SK-N-SH (cell line): ENCODE measurements at regions not wholly inside any gene's neighbourhood (a gene's known extent, or its start where the extent isn't known, plus 50 kb on each side); places are given as distances from the start of the nearest gene placed in this dataset.

Source experiments
- CTCF ChIA-PET: fragments of 300-600, 350-600 bp; formaldehyde crosslinking; extraction: SDS; loops from one replicate; lab custom pipeline; 2021; lab: Yijun Ruan, JAX
- POLR2A ChIA-PET: fragments of 350-600 bp; sonication (Branson Sonifier 250); formaldehyde crosslinking; extraction: SDS; loops from one replicate; lab custom pipeline; 2020; ENCODE audit warnings: antibody characterized with exemption, inconsistent platforms; lab: Yijun Ruan, JAX
- DNase-seq: peaks from one replicate; pipeline ENCODE4 v3.0.0; 2012
- H2AFZ ChIP-seq: fragments of 200-600 bp; sonication (generic); 2 replicates; pipeline ENCODE4 v1.8.1; 2016; ENCODE audit warnings: antibody characterized with exemption, mild to moderate bottlenecking, low read depth
- H3F3A ChIP-seq: fragments of 200-600 bp; sonication (generic); replicated peaks from 2 replicates; pipeline ENCODE3; 2016; ENCODE audit warnings: antibody characterized with exemption, mild to moderate bottlenecking; ENCODE audit not compliant: insufficient read depth
- H3K27ac ChIP-seq, 2 experiments: fragments of 200-500 bp in 1 of 2; fragments of 200-600 bp in 1 of 2; sonication (Bioruptor generic) in 1 of 2; sonication (generic), shearing (Covaris generic) in 1 of 2; 2 replicates each; pipeline versions ENCODE4 v1.5.1 to v1.6.1; 2014 to 2016; ENCODE audit warnings: low read depth in 2 of 2, inconsistent platforms in 1 of 2, low read length in 1 of 2, mild to moderate bottlenecking in 1 of 2, mixed read lengths in 1 of 2
- H3K27me3 ChIP-seq: fragments of 200-600 bp; sonication (generic), shearing (Covaris generic); 2 replicates; pipeline ENCODE4 v1.6.1; 2016; ENCODE audit warnings: mixed run types; ENCODE audit not compliant: insufficient read depth
- H3K36me3 ChIP-seq, 2 experiments: fragments of 200-500 bp in 1 of 2; fragments of 200-600 bp in 1 of 2; sonication (Bioruptor generic) in 1 of 2; sonication (generic) in 1 of 2; replicated peaks in 1 of 2; 2 replicates each; pipeline versions ENCODE3 to v1.5.1; 2014 to 2016; ENCODE audit warnings: low read length in 1 of 2, mild to moderate bottlenecking in 1 of 2; ENCODE audit not compliant: insufficient read depth in 2 of 2, control insufficient read depth in 1 of 2
- H3K4me1 ChIP-seq, 2 experiments: fragments of 200-500 bp in 1 of 2; fragments of 200-600 bp in 1 of 2; sonication (Bioruptor generic) in 1 of 2; sonication (generic), shearing (Covaris generic) in 1 of 2; 2 replicates each; pipeline versions ENCODE4 v1.5.1 to v1.6.1; 2014 to 2016; ENCODE audit warnings: low read depth in 1 of 2, low read length in 1 of 2, mixed run types in 1 of 2; ENCODE audit not compliant: insufficient read depth in 2 of 2, control insufficient read depth in 1 of 2
- H3K4me2 ChIP-seq: fragments of 200-600 bp; sonication (generic), shearing (Covaris generic); 2 replicates; pipeline ENCODE4 v1.6.1; 2017; ENCODE audit warnings: mixed run types
- H3K4me3 ChIP-seq, 2 experiments: fragments of 200-500 bp in 1 of 2; fragments of 200-600 bp in 1 of 2; sonication (Bioruptor generic) in 1 of 2; sonication (generic), shearing (Covaris generic) in 1 of 2; 2 replicates each; pipeline versions ENCODE4 v1.5.1 to v1.8.1; 2014 to 2016; ENCODE audit warnings: low read depth in 2 of 2, inconsistent platforms in 1 of 2, low read length in 1 of 2, mild to moderate bottlenecking in 1 of 2, mixed read lengths in 1 of 2, moderate library complexity in 1 of 2
- H3K79me2 ChIP-seq: fragments of 200-600 bp; sonication (generic); 2 replicates; pipeline ENCODE4 v1.8.1; 2017; ENCODE audit warnings: mild to moderate bottlenecking; ENCODE audit not compliant: insufficient read depth
- H3K9ac ChIP-seq: fragments of 200-600 bp; sonication (generic); 2 replicates; pipeline ENCODE4 v1.6.1; 2017; ENCODE audit warnings: mixed run types
- H3K9me2 ChIP-seq: fragments of 200-600 bp; sonication (generic); 2 replicates; pipeline ENCODE4 v1.6.1; 2017; ENCODE audit warnings: mixed run types
- H3K9me3 ChIP-seq: fragments of 200-600 bp; sonication (generic); 2 replicates; pipeline ENCODE4 v1.6.1; 2017; ENCODE audit warnings: mixed run types, mild to moderate bottlenecking, moderate library complexity
- H4K20me1 ChIP-seq: fragments of 200-600 bp; sonication (generic); 2 replicates; pipeline ENCODE4 v1.6.1; 2017; ENCODE audit warnings: mild to moderate bottlenecking, mixed run types; ENCODE audit not compliant: insufficient read depth
- ELF1 ChIP-seq: IDR thresholded peaks from 2 replicates; pipeline ENCODE4 v1.4.0; 2012
- EP300 ChIP-seq, 2 experiments: IDR thresholded peaks; 2 replicates each; pipeline versions ENCODE4 v1.4.0 to v1.6.1; 2012; ENCODE audit warnings: borderline replicate concordance in 1 of 2, low read depth in 1 of 2, low read length in 1 of 2
- EZH2phosphoT487 ChIP-seq: fragments of 200-600 bp; sonication (generic); IDR thresholded peaks from 2 replicates; pipeline ENCODE4 v1.6.1; 2017; ENCODE audit warnings: low read depth, mixed run types, mild to moderate bottlenecking, antibody characterized with exemption, moderate library complexity, borderline replicate concordance
- FOXM1 ChIP-seq: IDR thresholded peaks from 2 replicates; pipeline ENCODE4 v1.4.0; 2012; ENCODE audit warnings: low read depth, mild to moderate bottlenecking
- GABPA ChIP-seq: IDR thresholded peaks from 2 replicates; pipeline ENCODE4 v1.4.0; 2012; ENCODE audit warnings: low read depth, mild to moderate bottlenecking
- NRF1 ChIP-seq: IDR thresholded peaks from 2 replicates; pipeline ENCODE4 v1.6.1; 2012; ENCODE audit warnings: low read depth, mild to moderate bottlenecking, low read length
- RCOR1 ChIP-seq: fragments of 150-350 bp; IDR thresholded peaks from 2 replicates; pipeline ENCODE4 v1.6.1; 2017; ENCODE audit warnings: antibody characterized with exemption, low read length
- RFX5 ChIP-seq: IDR thresholded peaks from 2 replicates; pipeline ENCODE4 v1.6.1; 2012; ENCODE audit warnings: mild to moderate bottlenecking, improper control_type of control experiment, low read length
- RXRA ChIP-seq: IDR thresholded peaks from 2 replicates; pipeline ENCODE4 v1.4.0; 2012; ENCODE audit warnings: low read depth, mild to moderate bottlenecking, borderline replicate concordance
- SIN3A ChIP-seq: IDR thresholded peaks from 2 replicates; pipeline ENCODE4 v1.6.1; 2012; ENCODE audit warnings: low read depth, mild to moderate bottlenecking, low read length, moderate library complexity, borderline replicate concordance
- SMC3 ChIP-seq: IDR thresholded peaks from 2 replicates; pipeline ENCODE4 v1.6.1; 2012; ENCODE audit warnings: low read depth, low read length, improper control_type of control experiment
- TCF12 ChIP-seq: IDR thresholded peaks from 2 replicates; pipeline ENCODE4 v1.4.0; 2012
- TEAD4 ChIP-seq: IDR thresholded peaks from 2 replicates; pipeline ENCODE4 v1.4.0; 2012; ENCODE audit warnings: mild to moderate bottlenecking, borderline replicate concordance; ENCODE audit not compliant: insufficient read depth
- WGBS: methylation state at CpG from one replicate; pipeline ENCODE4 v1.1.6; 2017; ENCODE audit warnings: low lambda C conversion rate; 5-methylcytosine and 5-hydroxymethylcytosine counted together
- TF ChIP-seq, protein P1 (sequence below): fragments of 150-350 bp; IDR thresholded peaks from 2 replicates; pipeline ENCODE4 v1.6.1; 2017; ENCODE audit warnings: antibody characterized with exemption, low read length, low read depth, borderline replicate concordance
- TF ChIP-seq, protein P2 (sequence below): IDR thresholded peaks from 2 replicates; pipeline ENCODE4; 2012
- TF ChIP-seq, protein P3 (sequence below): fragments of 150-350 bp; IDR thresholded peaks from 2 replicates; pipeline ENCODE4 v1.6.1; 2016; ENCODE audit warnings: mild to moderate bottlenecking, low read depth, low read length
- TF ChIP-seq, protein P4 (sequence below): IDR thresholded peaks from 2 replicates; pipeline ENCODE4 v1.4.0; 2012; ENCODE audit warnings: low read depth, borderline replicate concordance
- TF ChIP-seq, protein P5 (sequence below): fragments of 200-600 bp; sonication (generic); IDR thresholded peaks from 2 replicates; pipeline ENCODE4 v1.6.1; 2017; ENCODE audit warnings: antibody characterized with exemption, mild to moderate bottlenecking, moderate library complexity
- TF ChIP-seq, protein P6 (sequence below): IDR thresholded peaks from 2 replicates; pipeline ENCODE4 v1.4.0; 2012; ENCODE audit warnings: low read depth, borderline replicate concordance

DNA sequence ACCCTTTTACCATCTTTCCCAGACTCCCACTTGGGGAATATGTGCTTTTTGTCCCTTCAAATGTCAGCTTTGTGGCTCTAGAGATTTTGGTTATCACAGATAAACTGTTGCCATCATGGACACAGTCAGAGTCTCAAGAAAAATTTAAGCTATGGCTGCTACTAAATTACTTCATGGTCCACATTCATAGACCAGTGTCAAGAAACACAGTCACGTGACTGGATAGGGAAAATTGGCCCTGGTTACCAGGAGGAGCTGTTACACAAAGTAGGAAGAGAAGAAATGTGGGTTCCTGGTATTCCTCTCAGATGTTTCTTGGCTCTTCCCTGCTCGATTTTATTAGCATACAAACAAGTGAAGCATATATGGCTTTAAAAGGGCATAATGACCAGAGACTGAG, 348.9 kb downstream of the NDFIP2 start:
- no peaks in the 10 kb centered on the region for H3K36me3 ChIP-seq
- 51% methylated on average over 2 of the region's 2 CpGs for WGBS
- no peaks in the 10 kb centered on the region for H3F3A ChIP-seq
- DNase-seq, result no peak
- no peak overlapping the region for H3K4me3 ChIP-seq
- no peak for TF ChIP-seq RFX5
- no peak for TF ChIP-seq TCF12
- TF ChIP-seq RCOR1, result no peak
- TF ChIP-seq FOXM1, result no peak
- TF ChIP-seq EZH2phosphoT487, result no peak
- no peak for TF ChIP-seq NRF1
- TF ChIP-seq, protein P1, sequence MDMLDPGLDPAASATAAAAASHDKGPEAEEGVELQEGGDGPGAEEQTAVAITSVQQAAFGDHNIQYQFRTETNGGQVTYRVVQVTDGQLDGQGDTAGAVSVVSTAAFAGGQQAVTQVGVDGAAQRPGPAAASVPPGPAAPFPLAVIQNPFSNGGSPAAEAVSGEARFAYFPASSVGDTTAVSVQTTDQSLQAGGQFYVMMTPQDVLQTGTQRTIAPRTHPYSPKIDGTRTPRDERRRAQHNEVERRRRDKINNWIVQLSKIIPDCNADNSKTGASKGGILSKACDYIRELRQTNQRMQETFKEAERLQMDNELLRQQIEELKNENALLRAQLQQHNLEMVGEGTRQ, result no peak
- TF ChIP-seq, protein P2, sequence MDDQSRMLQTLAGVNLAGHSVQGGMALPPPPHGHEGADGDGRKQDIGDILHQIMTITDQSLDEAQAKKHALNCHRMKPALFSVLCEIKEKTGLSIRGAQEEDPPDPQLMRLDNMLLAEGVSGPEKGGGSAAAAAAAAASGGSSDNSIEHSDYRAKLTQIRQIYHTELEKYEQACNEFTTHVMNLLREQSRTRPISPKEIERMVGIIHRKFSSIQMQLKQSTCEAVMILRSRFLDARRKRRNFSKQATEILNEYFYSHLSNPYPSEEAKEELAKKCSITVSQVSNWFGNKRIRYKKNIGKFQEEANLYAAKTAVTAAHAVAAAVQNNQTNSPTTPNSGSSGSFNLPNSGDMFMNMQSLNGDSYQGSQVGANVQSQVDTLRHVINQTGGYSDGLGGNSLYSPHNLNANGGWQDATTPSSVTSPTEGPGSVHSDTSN, result no peak
- TF ChIP-seq ELF1, result no peak
- TF ChIP-seq SMC3, result no peak
- TF ChIP-seq, protein P3, sequence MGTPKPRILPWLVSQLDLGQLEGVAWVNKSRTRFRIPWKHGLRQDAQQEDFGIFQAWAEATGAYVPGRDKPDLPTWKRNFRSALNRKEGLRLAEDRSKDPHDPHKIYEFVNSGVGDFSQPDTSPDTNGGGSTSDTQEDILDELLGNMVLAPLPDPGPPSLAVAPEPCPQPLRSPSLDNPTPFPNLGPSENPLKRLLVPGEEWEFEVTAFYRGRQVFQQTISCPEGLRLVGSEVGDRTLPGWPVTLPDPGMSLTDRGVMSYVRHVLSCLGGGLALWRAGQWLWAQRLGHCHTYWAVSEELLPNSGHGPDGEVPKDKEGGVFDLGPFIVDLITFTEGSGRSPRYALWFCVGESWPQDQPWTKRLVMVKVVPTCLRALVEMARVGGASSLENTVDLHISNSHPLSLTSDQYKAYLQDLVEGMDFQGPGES, result no peak
- TF ChIP-seq, protein P4, sequence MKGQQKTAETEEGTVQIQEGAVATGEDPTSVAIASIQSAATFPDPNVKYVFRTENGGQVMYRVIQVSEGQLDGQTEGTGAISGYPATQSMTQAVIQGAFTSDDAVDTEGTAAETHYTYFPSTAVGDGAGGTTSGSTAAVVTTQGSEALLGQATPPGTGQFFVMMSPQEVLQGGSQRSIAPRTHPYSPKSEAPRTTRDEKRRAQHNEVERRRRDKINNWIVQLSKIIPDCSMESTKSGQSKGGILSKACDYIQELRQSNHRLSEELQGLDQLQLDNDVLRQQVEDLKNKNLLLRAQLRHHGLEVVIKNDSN, result no peak
- no peak for TF ChIP-seq SIN3A
- TF ChIP-seq, protein P5, sequence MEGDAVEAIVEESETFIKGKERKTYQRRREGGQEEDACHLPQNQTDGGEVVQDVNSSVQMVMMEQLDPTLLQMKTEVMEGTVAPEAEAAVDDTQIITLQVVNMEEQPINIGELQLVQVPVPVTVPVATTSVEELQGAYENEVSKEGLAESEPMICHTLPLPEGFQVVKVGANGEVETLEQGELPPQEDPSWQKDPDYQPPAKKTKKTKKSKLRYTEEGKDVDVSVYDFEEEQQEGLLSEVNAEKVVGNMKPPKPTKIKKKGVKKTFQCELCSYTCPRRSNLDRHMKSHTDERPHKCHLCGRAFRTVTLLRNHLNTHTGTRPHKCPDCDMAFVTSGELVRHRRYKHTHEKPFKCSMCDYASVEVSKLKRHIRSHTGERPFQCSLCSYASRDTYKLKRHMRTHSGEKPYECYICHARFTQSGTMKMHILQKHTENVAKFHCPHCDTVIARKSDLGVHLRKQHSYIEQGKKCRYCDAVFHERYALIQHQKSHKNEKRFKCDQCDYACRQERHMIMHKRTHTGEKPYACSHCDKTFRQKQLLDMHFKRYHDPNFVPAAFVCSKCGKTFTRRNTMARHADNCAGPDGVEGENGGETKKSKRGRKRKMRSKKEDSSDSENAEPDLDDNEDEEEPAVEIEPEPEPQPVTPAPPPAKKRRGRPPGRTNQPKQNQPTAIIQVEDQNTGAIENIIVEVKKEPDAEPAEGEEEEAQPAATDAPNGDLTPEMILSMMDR, result no peak
- TF ChIP-seq EP300 (IDR thresholded peaks at IDR 0.05; ENCODE audit: borderline replicate concordance in 1 of 2, low read depth in 1 of 2, low read length in 1 of 2), result no peak
- TF ChIP-seq GABPA, result no peak
- TF ChIP-seq, protein P6, sequence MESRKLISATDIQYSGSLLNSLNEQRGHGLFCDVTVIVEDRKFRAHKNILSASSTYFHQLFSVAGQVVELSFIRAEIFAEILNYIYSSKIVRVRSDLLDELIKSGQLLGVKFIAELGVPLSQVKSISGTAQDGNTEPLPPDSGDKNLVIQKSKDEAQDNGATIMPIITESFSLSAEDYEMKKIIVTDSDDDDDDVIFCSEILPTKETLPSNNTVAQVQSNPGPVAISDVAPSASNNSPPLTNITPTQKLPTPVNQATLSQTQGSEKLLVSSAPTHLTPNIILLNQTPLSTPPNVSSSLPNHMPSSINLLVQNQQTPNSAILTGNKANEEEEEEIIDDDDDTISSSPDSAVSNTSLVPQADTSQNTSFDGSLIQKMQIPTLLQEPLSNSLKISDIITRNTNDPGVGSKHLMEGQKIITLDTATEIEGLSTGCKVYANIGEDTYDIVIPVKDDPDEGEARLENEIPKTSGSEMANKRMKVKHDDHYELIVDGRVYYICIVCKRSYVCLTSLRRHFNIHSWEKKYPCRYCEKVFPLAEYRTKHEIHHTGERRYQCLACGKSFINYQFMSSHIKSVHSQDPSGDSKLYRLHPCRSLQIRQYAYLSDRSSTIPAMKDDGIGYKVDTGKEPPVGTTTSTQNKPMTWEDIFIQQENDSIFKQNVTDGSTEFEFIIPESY, result no peak
- TF ChIP-seq TEAD4, result no peak
- no peak for TF ChIP-seq RXRA
- TF ChIP-seq, all 33 proteins: peak for 0
- H3K9me2 ChIP-seq, result no peaks in the 10 kb centered on the region
- no peak overlapping the region for H3K9ac ChIP-seq
- no peaks in the 10 kb centered on the region for H3K27me3 ChIP-seq
- peaks cover 0 to 25% of the 10 kb centered on the region in 2 experiments; a peak in 2 of 4 replicates for H3K4me1 ChIP-seq
- ChIA-PET POLR2A (no interaction called here), CTCF (no interaction called here)
- H4K20me1 ChIP-seq, result no peaks in the 10 kb centered on the region
- H3K9me3 ChIP-seq, result no peaks in the 10 kb centered on the region
- no peaks in the 10 kb centered on the region for H3K79me2 ChIP-seq
- no peak overlapping the region for H2AFZ ChIP-seq
- H3K4me2 ChIP-seq, result no peak overlapping the region
- no peak overlapping the region for H3K27ac ChIP-seq
